ENCODE measurements at regions not wholly inside any gene's neighbourhood (a gene's known extent, or its start where the extent isn't known, plus 50 kb on each side); places are given as distances from the start of the nearest gene placed in this dataset.

DNA sequence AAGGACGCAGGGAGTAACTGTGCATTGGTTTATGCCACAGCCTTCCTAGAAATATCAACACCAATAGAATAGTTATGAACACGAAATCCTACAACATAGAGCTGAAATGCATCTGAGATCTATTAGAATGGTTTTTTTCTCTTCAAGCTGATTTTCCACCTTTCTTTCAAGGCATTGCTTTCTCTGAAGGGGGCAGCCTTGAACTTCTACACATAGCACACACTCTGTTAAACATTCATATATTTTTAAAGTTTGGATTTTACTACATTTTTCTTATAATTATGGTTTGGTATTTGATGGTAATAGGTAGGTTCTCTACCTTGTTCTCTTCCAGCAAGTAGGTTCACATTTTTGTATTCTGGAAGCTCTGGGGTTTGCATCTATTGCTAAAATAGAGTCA lies 661.8 kb downstream of the SEMA5A start:
- no peak overlapping the region for H3K27ac ChIP-seq (ENCODE audit: low read depth, low read length)
- H3K4me1 ChIP-seq (ENCODE audit: control insufficient read depth in 1 of 2, insufficient read depth in 2 of 2, low read length in 2 of 2): no peaks in the 10 kb centered on the region
- H3K36me3 ChIP-seq (ENCODE audit: control insufficient read depth in 1 of 2, insufficient read depth in 2 of 2, low read length in 2 of 2): no peaks in the 10 kb centered on the region
- no peaks in the 10 kb centered on the region for H3K27me3 ChIP-seq (ENCODE audit: control insufficient read depth in 1 of 2, insufficient read depth in 2 of 2, low read length in 2 of 2)
- no peak overlapping the region for H3K4me3 ChIP-seq (ENCODE audit: low read depth in 1 of 2, low read length in 2 of 2)
- no peak overlapping the region for H3K9ac ChIP-seq (ENCODE audit: low read depth in 1 of 2, low read length in 2 of 2)
- H3K9me3 ChIP-seq (ENCODE audit: control insufficient read depth in 1 of 2, low read length in 2 of 2): no peaks in the 10 kb centered on the region

DNA sequence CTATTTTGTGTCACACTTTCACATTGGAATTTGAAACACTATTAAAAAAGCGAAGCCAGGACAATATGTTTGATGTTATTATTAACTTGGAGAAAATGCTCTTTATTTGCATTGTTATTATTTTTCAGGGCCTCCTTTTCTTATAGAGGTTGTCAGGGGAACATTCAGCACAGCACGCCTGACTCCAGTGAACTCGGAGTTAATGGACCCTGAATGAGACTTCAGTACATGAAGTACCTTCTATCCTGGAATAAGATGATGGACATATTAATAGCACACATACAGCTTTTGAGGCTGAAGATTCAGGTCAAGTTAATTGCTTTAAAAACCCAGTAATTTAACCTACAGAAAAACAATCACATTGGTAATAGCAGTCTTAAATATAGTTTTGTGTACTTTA lies 652.9 kb downstream of the SEMA5A start:
- H3K36me3 ChIP-seq (ENCODE audit: control insufficient read depth in 1 of 2, insufficient read depth in 2 of 2, low read length in 2 of 2): no peaks in the 10 kb centered on the region
- H3K9ac ChIP-seq (ENCODE audit: low read depth in 1 of 2, low read length in 2 of 2): no peak overlapping the region
- no peaks in the 10 kb centered on the region for H3K9me3 ChIP-seq (ENCODE audit: control insufficient read depth in 1 of 2, low read length in 2 of 2)
- no peaks in the 10 kb centered on the region for H3K27me3 ChIP-seq (ENCODE audit: control insufficient read depth in 1 of 2, insufficient read depth in 2 of 2, low read length in 2 of 2)
- no peaks in the 10 kb centered on the region for H3K4me1 ChIP-seq (ENCODE audit: control insufficient read depth in 1 of 2, insufficient read depth in 2 of 2, low read length in 2 of 2)
- H3K4me3 ChIP-seq (ENCODE audit: low read depth in 1 of 2, low read length in 2 of 2): no peak overlapping the region
- no peak overlapping the region for H3K27ac ChIP-seq (ENCODE audit: low read depth, low read length)

DNA sequence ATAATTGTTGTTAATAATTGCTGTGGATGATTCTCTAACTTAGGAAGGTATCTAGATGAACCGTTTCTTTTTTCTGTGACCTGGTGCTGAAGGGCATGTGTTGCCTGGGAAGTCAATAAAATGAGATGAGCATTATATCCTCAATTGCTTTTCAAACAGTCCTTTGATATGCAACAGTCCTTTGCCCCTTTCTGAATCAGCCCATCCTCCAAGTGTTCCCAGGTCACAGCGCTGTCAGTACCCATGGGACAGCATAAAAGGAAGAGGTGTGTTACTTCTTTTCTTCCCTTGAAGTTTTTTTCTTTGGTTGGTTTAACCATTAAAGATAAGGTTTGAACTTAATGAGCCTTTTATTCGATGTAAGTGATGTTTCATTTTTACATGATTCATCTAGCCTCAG lies 651.8 kb downstream of the SEMA5A start:
- Histone ChIP-seq H3K27ac (ENCODE audit: low read depth, low read length) (no peak overlapping the region), H3K9ac (ENCODE audit: low read depth in 1 of 2, low read length in 2 of 2) (no peak overlapping the region), H3K4me1 (ENCODE audit: control insufficient read depth in 1 of 2, insufficient read depth in 2 of 2, low read length in 2 of 2) (no peaks in the 10 kb centered on the region), H3K9me3 (ENCODE audit: control insufficient read depth in 1 of 2, low read length in 2 of 2) (no peaks in the 10 kb centered on the region), H3K36me3 (ENCODE audit: control insufficient read depth in 1 of 2, insufficient read depth in 2 of 2, low read length in 2 of 2) (no peaks in the 10 kb centered on the region), H3K27me3 (ENCODE audit: control insufficient read depth in 1 of 2, insufficient read depth in 2 of 2, low read length in 2 of 2) (no peaks in the 10 kb centered on the region), H3K4me3 (ENCODE audit: low read depth in 1 of 2, low read length in 2 of 2) (no peak overlapping the region)

DNA sequence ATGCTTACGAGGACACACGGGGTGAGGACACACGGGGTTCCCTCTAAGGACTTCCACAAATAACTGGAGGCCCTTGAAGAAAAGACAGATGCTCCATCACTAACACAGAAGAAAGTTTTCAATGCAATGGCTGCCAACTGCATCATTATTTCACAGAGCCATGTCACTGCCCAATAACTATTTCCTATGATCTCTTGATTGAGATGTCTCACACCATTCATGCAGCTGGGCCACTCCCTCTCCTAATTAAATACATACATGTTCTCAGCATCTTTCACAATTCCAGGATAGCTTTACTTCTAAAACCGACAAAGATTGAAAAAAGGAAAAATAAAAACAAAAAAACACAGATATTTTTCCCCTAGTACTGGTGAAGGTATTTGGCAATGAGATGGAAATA lies 650.8 kb downstream of the SEMA5A start:
- no peaks in the 10 kb centered on the region for H3K4me1 ChIP-seq (ENCODE audit: control insufficient read depth in 1 of 2, insufficient read depth in 2 of 2, low read length in 2 of 2)
- no peaks in the 10 kb centered on the region for H3K36me3 ChIP-seq (ENCODE audit: control insufficient read depth in 1 of 2, insufficient read depth in 2 of 2, low read length in 2 of 2)
- no peak overlapping the region for H3K4me3 ChIP-seq (ENCODE audit: low read depth in 1 of 2, low read length in 2 of 2)
- no peaks in the 10 kb centered on the region for H3K9me3 ChIP-seq (ENCODE audit: control insufficient read depth in 1 of 2, low read length in 2 of 2)
- no peaks in the 10 kb centered on the region for H3K27me3 ChIP-seq (ENCODE audit: control insufficient read depth in 1 of 2, insufficient read depth in 2 of 2, low read length in 2 of 2)
- no peak overlapping the region for H3K9ac ChIP-seq (ENCODE audit: low read depth in 1 of 2, low read length in 2 of 2)
- H3K27ac ChIP-seq (ENCODE audit: low read depth, low read length): no peak overlapping the region

DNA sequence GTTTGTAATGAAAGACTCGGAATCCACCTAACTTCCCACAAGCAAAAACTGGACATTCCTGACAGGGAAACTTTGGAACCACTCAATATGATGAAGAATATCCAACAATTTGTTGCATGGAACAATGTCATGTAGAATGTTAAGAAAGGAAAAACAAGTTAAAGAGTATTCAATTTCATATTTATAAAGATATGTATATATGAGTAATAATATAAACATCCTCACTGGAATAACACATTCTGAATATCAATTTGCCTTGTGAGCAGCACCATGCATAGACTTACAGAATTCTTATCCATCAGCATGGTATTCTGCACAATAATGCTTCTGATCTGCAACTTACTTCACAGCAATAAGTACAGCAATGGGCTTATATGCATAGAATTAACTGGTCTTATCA lies 650.3 kb downstream of the SEMA5A start:
- Histone ChIP-seq H3K9ac (ENCODE audit: low read depth in 1 of 2, low read length in 2 of 2) (no peak overlapping the region), H3K4me3 (ENCODE audit: low read depth in 1 of 2, low read length in 2 of 2) (no peak overlapping the region), H3K27me3 (ENCODE audit: control insufficient read depth in 1 of 2, insufficient read depth in 2 of 2, low read length in 2 of 2) (no peaks in the 10 kb centered on the region), H3K36me3 (ENCODE audit: control insufficient read depth in 1 of 2, insufficient read depth in 2 of 2, low read length in 2 of 2) (no peaks in the 10 kb centered on the region), H3K4me1 (ENCODE audit: control insufficient read depth in 1 of 2, insufficient read depth in 2 of 2, low read length in 2 of 2) (no peaks in the 10 kb centered on the region), H3K9me3 (ENCODE audit: control insufficient read depth in 1 of 2, low read length in 2 of 2) (no peaks in the 10 kb centered on the region), H3K27ac (ENCODE audit: low read depth, low read length) (no peak overlapping the region)

DNA sequence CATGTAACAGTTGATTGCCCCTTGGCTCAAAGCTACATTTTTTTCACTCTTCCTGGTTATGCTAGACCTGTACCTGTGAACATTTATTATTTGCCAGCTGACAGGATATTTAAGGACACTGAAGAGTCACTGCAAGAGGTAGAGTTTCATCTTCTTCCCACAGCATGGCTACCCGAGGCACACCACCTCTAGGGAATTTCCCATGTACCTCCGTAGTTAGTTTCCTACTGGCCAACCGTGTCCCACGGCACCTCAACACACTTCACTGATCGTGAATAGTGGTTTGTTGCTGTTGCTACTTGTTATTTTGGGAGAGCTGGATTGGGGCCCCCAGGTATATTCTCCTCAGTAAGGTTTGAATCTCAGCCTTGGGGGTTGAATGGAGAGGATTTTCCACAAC lies 648.6 kb downstream of the SEMA5A start:
- Histone ChIP-seq H3K9ac (ENCODE audit: low read depth in 1 of 2, low read length in 2 of 2) (no peak overlapping the region), H3K4me1 (ENCODE audit: control insufficient read depth in 1 of 2, insufficient read depth in 2 of 2, low read length in 2 of 2) (no peaks in the 10 kb centered on the region), H3K27ac (ENCODE audit: low read depth, low read length) (no peak overlapping the region), H3K36me3 (ENCODE audit: control insufficient read depth in 1 of 2, insufficient read depth in 2 of 2, low read length in 2 of 2) (no peaks in the 10 kb centered on the region), H3K27me3 (ENCODE audit: control insufficient read depth in 1 of 2, insufficient read depth in 2 of 2, low read length in 2 of 2) (no peaks in the 10 kb centered on the region), H3K9me3 (ENCODE audit: control insufficient read depth in 1 of 2, low read length in 2 of 2) (no peaks in the 10 kb centered on the region), H3K4me3 (ENCODE audit: low read depth in 1 of 2, low read length in 2 of 2) (no peak overlapping the region)

DNA sequence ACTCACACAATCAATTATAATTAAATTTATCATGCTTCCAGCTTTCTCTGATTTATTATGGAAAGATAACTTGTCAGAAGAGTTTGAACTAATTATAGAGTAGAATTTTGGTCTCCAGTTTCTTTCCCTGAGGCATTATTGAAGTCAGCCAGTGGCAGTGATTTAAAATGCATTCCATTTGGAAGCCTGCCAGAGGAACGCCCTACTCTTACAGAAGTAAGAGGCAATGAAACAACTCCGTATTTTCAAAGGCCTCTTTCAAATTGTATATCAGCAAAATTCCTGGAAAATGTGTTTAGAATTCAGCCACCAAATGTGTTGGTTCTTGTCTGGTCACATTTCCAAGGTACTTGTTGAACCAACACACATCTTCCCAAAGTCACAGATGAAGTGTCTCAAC lies 640.9 kb downstream of the SEMA5A start:
- Histone ChIP-seq H3K27me3 (ENCODE audit: control insufficient read depth in 1 of 2, insufficient read depth in 2 of 2, low read length in 2 of 2) (no peaks in the 10 kb centered on the region), H3K9ac (ENCODE audit: low read depth in 1 of 2, low read length in 2 of 2) (no peak overlapping the region), H3K36me3 (ENCODE audit: control insufficient read depth in 1 of 2, insufficient read depth in 2 of 2, low read length in 2 of 2) (no peaks in the 10 kb centered on the region), H3K9me3 (ENCODE audit: control insufficient read depth in 1 of 2, low read length in 2 of 2) (no peaks in the 10 kb centered on the region), H3K4me1 (ENCODE audit: control insufficient read depth in 1 of 2, insufficient read depth in 2 of 2, low read length in 2 of 2) (no peaks in the 10 kb centered on the region), H3K27ac (ENCODE audit: low read depth, low read length) (no peak overlapping the region), H3K4me3 (ENCODE audit: low read depth in 1 of 2, low read length in 2 of 2) (no peak overlapping the region)

DNA sequence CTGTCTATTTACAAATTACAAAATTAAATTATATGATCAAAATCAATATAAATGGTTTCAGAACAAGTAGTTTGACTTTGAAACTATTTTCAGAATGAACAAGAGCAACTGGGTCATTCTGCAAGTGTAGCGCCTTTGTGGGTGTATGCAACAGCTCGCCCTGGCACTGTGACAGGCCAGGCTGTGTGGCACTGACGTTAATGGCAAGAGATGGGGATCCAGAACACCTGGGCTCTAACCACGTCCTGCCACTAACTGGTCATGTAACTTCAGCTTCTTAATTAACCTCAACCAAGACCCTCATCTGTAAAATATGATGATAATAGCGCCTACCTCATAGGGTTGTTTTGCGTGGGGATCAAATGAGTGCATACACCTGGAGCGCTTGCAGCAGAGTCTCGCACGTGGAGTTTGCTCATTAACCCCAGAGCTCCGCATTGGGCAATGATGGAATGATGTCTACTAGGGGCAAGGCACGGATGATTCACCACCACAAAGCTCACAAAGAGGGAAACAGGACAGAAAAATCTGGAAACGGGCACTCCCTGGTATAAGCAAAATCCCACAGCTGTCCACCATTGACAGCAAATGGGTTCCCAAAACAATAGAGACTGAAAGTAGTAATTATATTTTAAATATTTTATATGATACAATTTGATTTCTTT lies 639.4 kb downstream of the SEMA5A start:
- H3K4me3 ChIP-seq (ENCODE audit: low read depth in 1 of 2, low read length in 2 of 2): no peak overlapping the region
- H3K27me3 ChIP-seq (ENCODE audit: control insufficient read depth in 1 of 2, insufficient read depth in 2 of 2, low read length in 2 of 2): no peaks in the 10 kb centered on the region
- H3K27ac ChIP-seq (ENCODE audit: low read depth, low read length): no peak overlapping the region
- no peaks in the 10 kb centered on the region for H3K4me1 ChIP-seq (ENCODE audit: control insufficient read depth in 1 of 2, insufficient read depth in 2 of 2, low read length in 2 of 2)
- H3K9me3 ChIP-seq (ENCODE audit: control insufficient read depth in 1 of 2, low read length in 2 of 2): no peaks in the 10 kb centered on the region
- no peak overlapping the region for H3K9ac ChIP-seq (ENCODE audit: low read depth in 1 of 2, low read length in 2 of 2)
- no peaks in the 10 kb centered on the region for H3K36me3 ChIP-seq (ENCODE audit: control insufficient read depth in 1 of 2, insufficient read depth in 2 of 2, low read length in 2 of 2)

DNA sequence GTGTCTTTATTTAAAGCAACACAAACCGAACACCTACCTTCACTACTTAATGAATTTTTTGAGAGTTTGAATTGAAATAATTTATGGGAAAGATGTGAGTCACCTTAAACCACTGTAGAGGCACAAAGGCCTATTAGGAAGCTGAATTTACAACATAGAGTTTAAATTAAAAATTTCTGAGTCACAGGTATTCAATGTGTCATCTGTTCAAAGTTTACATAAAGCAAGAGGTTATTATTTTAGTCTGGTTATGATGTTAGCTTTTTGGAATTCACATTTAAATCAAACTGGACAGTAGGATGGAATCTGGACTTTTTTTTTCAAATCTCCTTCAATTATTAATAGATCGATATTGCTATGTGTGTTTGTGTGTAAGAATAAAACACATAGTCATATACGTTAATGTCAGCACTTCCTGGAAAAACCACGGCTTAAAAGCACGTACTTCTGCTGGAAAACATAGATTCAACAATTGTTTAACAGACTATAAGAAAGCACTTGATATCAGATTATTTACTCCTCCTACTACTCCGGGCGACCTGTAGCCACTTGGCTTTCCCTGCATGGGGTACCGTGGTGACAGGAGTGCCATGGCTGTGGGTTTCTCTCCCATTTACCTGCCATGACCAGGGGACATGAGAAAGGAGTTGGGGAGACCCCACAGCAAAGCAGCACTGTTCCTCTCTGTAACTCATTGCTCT lies 638.6 kb downstream of the SEMA5A start:
- H3K9ac ChIP-seq (ENCODE audit: low read depth in 1 of 2, low read length in 2 of 2): no peak overlapping the region
- H3K4me3 ChIP-seq (ENCODE audit: low read depth in 1 of 2, low read length in 2 of 2): no peak overlapping the region
- H3K9me3 ChIP-seq (ENCODE audit: control insufficient read depth in 1 of 2, low read length in 2 of 2): no peaks in the 10 kb centered on the region
- no peaks in the 10 kb centered on the region for H3K36me3 ChIP-seq (ENCODE audit: control insufficient read depth in 1 of 2, insufficient read depth in 2 of 2, low read length in 2 of 2)
- H3K4me1 ChIP-seq (ENCODE audit: control insufficient read depth in 1 of 2, insufficient read depth in 2 of 2, low read length in 2 of 2): no peaks in the 10 kb centered on the region
- no peaks in the 10 kb centered on the region for H3K27me3 ChIP-seq (ENCODE audit: control insufficient read depth in 1 of 2, insufficient read depth in 2 of 2, low read length in 2 of 2)
- no peak overlapping the region for H3K27ac ChIP-seq (ENCODE audit: low read depth, low read length)

DNA sequence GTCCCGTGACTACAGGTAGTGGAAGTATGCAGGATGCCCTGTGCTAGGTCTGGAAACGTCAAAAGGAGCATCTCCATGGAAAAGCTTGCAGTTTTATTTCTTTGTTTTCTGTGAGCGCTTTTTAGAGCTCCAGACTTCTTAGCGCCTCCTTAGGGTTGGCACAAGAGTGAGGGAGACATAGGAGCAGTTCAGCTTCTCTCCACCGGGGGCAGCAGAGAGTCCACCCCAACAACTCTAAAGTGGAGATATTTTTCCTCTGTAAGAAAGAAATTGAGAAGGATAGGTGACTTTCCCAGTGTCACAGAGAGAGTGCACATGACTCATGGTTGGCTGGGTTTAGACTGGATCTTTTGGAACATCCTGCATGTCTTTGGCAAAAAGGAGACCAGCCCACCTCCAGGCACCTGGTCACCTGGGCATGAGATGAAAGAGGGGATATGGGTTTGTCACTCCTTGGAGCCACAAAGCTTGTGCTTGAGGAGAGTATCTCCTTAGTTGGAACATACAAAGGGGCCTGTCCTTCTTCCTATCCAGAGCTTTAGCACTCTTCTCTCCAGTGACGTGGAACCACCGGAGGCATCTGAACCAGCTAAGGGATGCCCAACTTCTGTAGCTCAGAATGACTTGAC lies 637.7 kb downstream of the SEMA5A start:
- no peaks in the 10 kb centered on the region for H3K27me3 ChIP-seq (ENCODE audit: control insufficient read depth in 1 of 2, insufficient read depth in 2 of 2, low read length in 2 of 2)
- no peak overlapping the region for H3K4me3 ChIP-seq (ENCODE audit: low read depth in 1 of 2, low read length in 2 of 2)
- no peaks in the 10 kb centered on the region for H3K9me3 ChIP-seq (ENCODE audit: control insufficient read depth in 1 of 2, low read length in 2 of 2)
- no peaks in the 10 kb centered on the region for H3K36me3 ChIP-seq (ENCODE audit: control insufficient read depth in 1 of 2, insufficient read depth in 2 of 2, low read length in 2 of 2)
- H3K27ac ChIP-seq (ENCODE audit: low read depth, low read length): no peak overlapping the region
- H3K9ac ChIP-seq (ENCODE audit: low read depth in 1 of 2, low read length in 2 of 2): no peak overlapping the region
- no peaks in the 10 kb centered on the region for H3K4me1 ChIP-seq (ENCODE audit: control insufficient read depth in 1 of 2, insufficient read depth in 2 of 2, low read length in 2 of 2)

Measured in duodenal mucosa (tissue), 2 donors.